SK-N-SH (cell line): ENCODE measurements at regions not wholly inside any gene's neighbourhood (a gene's known extent, or its start where the extent isn't known, plus 50 kb on each side); places are given as distances from the start of the nearest gene placed in this dataset.

Experiments
- CTCF ChIA-PET: fragments of 300-600, 350-600 bp; formaldehyde crosslinking; extraction: SDS; loops from one replicate; lab custom pipeline; 2021; lab: Yijun Ruan, JAX
- POLR2A ChIA-PET: fragments of 350-600 bp; sonication (Branson Sonifier 250); formaldehyde crosslinking; extraction: SDS; loops from one replicate; lab custom pipeline; 2020; ENCODE audit warnings: antibody characterized with exemption, inconsistent platforms; lab: Yijun Ruan, JAX
- DNase-seq: peaks from one replicate; pipeline ENCODE4 v3.0.0; 2012
- H2AFZ ChIP-seq: fragments of 200-600 bp; sonication (generic); 2 replicates; pipeline ENCODE4 v1.8.1; 2016; ENCODE audit warnings: antibody characterized with exemption, mild to moderate bottlenecking, low read depth
- H3F3A ChIP-seq: fragments of 200-600 bp; sonication (generic); replicated peaks from 2 replicates; pipeline ENCODE3; 2016; ENCODE audit warnings: antibody characterized with exemption, mild to moderate bottlenecking; ENCODE audit not compliant: insufficient read depth
- H3K27ac ChIP-seq, 2 experiments: fragments of 200-500 bp in 1 of 2; fragments of 200-600 bp in 1 of 2; sonication (Bioruptor generic) in 1 of 2; sonication (generic), shearing (Covaris generic) in 1 of 2; 2 replicates each; pipeline versions ENCODE4 v1.5.1 to v1.6.1; 2014 to 2016; ENCODE audit warnings: low read depth in 2 of 2, inconsistent platforms in 1 of 2, low read length in 1 of 2, mild to moderate bottlenecking in 1 of 2, mixed read lengths in 1 of 2
- H3K27me3 ChIP-seq: fragments of 200-600 bp; sonication (generic), shearing (Covaris generic); 2 replicates; pipeline ENCODE4 v1.6.1; 2016; ENCODE audit warnings: mixed run types; ENCODE audit not compliant: insufficient read depth
- H3K36me3 ChIP-seq, 2 experiments: fragments of 200-500 bp in 1 of 2; fragments of 200-600 bp in 1 of 2; sonication (Bioruptor generic) in 1 of 2; sonication (generic) in 1 of 2; replicated peaks in 1 of 2; 2 replicates each; pipeline versions ENCODE3 to v1.5.1; 2014 to 2016; ENCODE audit warnings: low read length in 1 of 2, mild to moderate bottlenecking in 1 of 2; ENCODE audit not compliant: insufficient read depth in 2 of 2, control insufficient read depth in 1 of 2
- H3K4me1 ChIP-seq, 2 experiments: fragments of 200-500 bp in 1 of 2; fragments of 200-600 bp in 1 of 2; sonication (Bioruptor generic) in 1 of 2; sonication (generic), shearing (Covaris generic) in 1 of 2; 2 replicates each; pipeline versions ENCODE4 v1.5.1 to v1.6.1; 2014 to 2016; ENCODE audit warnings: low read depth in 1 of 2, low read length in 1 of 2, mixed run types in 1 of 2; ENCODE audit not compliant: insufficient read depth in 2 of 2, control insufficient read depth in 1 of 2
- H3K4me2 ChIP-seq: fragments of 200-600 bp; sonication (generic), shearing (Covaris generic); 2 replicates; pipeline ENCODE4 v1.6.1; 2017; ENCODE audit warnings: mixed run types
- H3K4me3 ChIP-seq, 2 experiments: fragments of 200-500 bp in 1 of 2; fragments of 200-600 bp in 1 of 2; sonication (Bioruptor generic) in 1 of 2; sonication (generic), shearing (Covaris generic) in 1 of 2; 2 replicates each; pipeline versions ENCODE4 v1.5.1 to v1.8.1; 2014 to 2016; ENCODE audit warnings: low read depth in 2 of 2, inconsistent platforms in 1 of 2, low read length in 1 of 2, mild to moderate bottlenecking in 1 of 2, mixed read lengths in 1 of 2, moderate library complexity in 1 of 2
- H3K79me2 ChIP-seq: fragments of 200-600 bp; sonication (generic); 2 replicates; pipeline ENCODE4 v1.8.1; 2017; ENCODE audit warnings: mild to moderate bottlenecking; ENCODE audit not compliant: insufficient read depth
- H3K9ac ChIP-seq: fragments of 200-600 bp; sonication (generic); 2 replicates; pipeline ENCODE4 v1.6.1; 2017; ENCODE audit warnings: mixed run types
- H3K9me2 ChIP-seq: fragments of 200-600 bp; sonication (generic); 2 replicates; pipeline ENCODE4 v1.6.1; 2017; ENCODE audit warnings: mixed run types
- H3K9me3 ChIP-seq: fragments of 200-600 bp; sonication (generic); 2 replicates; pipeline ENCODE4 v1.6.1; 2017; ENCODE audit warnings: mixed run types, mild to moderate bottlenecking, moderate library complexity
- H4K20me1 ChIP-seq: fragments of 200-600 bp; sonication (generic); 2 replicates; pipeline ENCODE4 v1.6.1; 2017; ENCODE audit warnings: mild to moderate bottlenecking, mixed run types; ENCODE audit not compliant: insufficient read depth
- CHD2 ChIP-seq: fragments of 150-350 bp; IDR thresholded peaks from 2 replicates; pipeline ENCODE4 v1.6.1; 2018; ENCODE audit warnings: low read length; ENCODE audit not compliant: partially characterized antibody
- ELF1 ChIP-seq: IDR thresholded peaks from 2 replicates; pipeline ENCODE4 v1.4.0; 2012
- EP300 ChIP-seq, 2 experiments: IDR thresholded peaks; 2 replicates each; pipeline versions ENCODE4 v1.4.0 to v1.6.1; 2012; ENCODE audit warnings: borderline replicate concordance in 1 of 2, low read depth in 1 of 2, low read length in 1 of 2
- EZH2phosphoT487 ChIP-seq: fragments of 200-600 bp; sonication (generic); IDR thresholded peaks from 2 replicates; pipeline ENCODE4 v1.6.1; 2017; ENCODE audit warnings: low read depth, mixed run types, mild to moderate bottlenecking, antibody characterized with exemption, moderate library complexity, borderline replicate concordance
- FOSL2 ChIP-seq: IDR thresholded peaks from 2 replicates; pipeline ENCODE4 v1.4.0; 2012; ENCODE audit warnings: low read depth, mild to moderate bottlenecking, moderate library complexity, borderline replicate concordance
- FOXJ3 ChIP-seq: sonication (generic); formaldehyde crosslinking; IDR thresholded peaks from 2 replicates; pipeline ENCODE4 v1.5.1; 2020; ENCODE audit warnings: mild to moderate bottlenecking, missing genetic modification reagents
- FOXM1 ChIP-seq: IDR thresholded peaks from 2 replicates; pipeline ENCODE4 v1.4.0; 2012; ENCODE audit warnings: low read depth, mild to moderate bottlenecking
- GABPA ChIP-seq: IDR thresholded peaks from 2 replicates; pipeline ENCODE4 v1.4.0; 2012; ENCODE audit warnings: low read depth, mild to moderate bottlenecking
- GATA2 ChIP-seq: sonication (generic); formaldehyde crosslinking; IDR thresholded peaks from 2 replicates; pipeline ENCODE4 v1.5.0; 2020; ENCODE audit warnings: mild to moderate bottlenecking, missing genetic modification reagents
- IRF3 ChIP-seq: fragments of 150-350 bp; IDR thresholded peaks from 2 replicates; pipeline ENCODE4 v1.6.1; 2016; ENCODE audit warnings: mild to moderate bottlenecking, low read depth, low read length
- JUND ChIP-seq: IDR thresholded peaks from 2 replicates; pipeline ENCODE4 v1.4.0; 2012
- MEF2A ChIP-seq: IDR thresholded peaks from 2 replicates; pipeline ENCODE4 v1.4.0; 2012; ENCODE audit warnings: low read depth, borderline replicate concordance
- MXI1 ChIP-seq: IDR thresholded peaks from 2 replicates; pipeline ENCODE4 v1.6.1; 2012; ENCODE audit warnings: mild to moderate bottlenecking, low read depth, low read length, improper control_type of control experiment
- PBX3 ChIP-seq: IDR thresholded peaks from 2 replicates; pipeline ENCODE4; 2012
- POLR2AphosphoS5 ChIP-seq: IDR thresholded peaks from 2 replicates; pipeline ENCODE4 v1.6.1; 2012; ENCODE audit warnings: low read depth, low read length
- RAD21 ChIP-seq: IDR thresholded peaks from 2 replicates; pipeline ENCODE4 v1.6.1; 2012; ENCODE audit warnings: mild to moderate bottlenecking, low read length
- RCOR1 ChIP-seq: fragments of 150-350 bp; IDR thresholded peaks from 2 replicates; pipeline ENCODE4 v1.6.1; 2017; ENCODE audit warnings: antibody characterized with exemption, low read length
- RXRA ChIP-seq: IDR thresholded peaks from 2 replicates; pipeline ENCODE4 v1.4.0; 2012; ENCODE audit warnings: low read depth, mild to moderate bottlenecking, borderline replicate concordance
- TEAD4 ChIP-seq: IDR thresholded peaks from 2 replicates; pipeline ENCODE4 v1.4.0; 2012; ENCODE audit warnings: mild to moderate bottlenecking, borderline replicate concordance; ENCODE audit not compliant: insufficient read depth
- USF1 ChIP-seq: IDR thresholded peaks from 2 replicates; pipeline ENCODE4 v1.4.0; 2012; ENCODE audit warnings: low read depth, borderline replicate concordance
- YY1 ChIP-seq: IDR thresholded peaks from 2 replicates; pipeline ENCODE4 v1.4.0; 2012; ENCODE audit warnings: low read depth, mild to moderate bottlenecking
- WGBS: methylation state at CpG from one replicate; pipeline ENCODE4 v1.1.6; 2017; ENCODE audit warnings: low lambda C conversion rate; 5-methylcytosine and 5-hydroxymethylcytosine counted together
- TF ChIP-seq, protein P1 (sequence below): fragments of 150-350 bp; IDR thresholded peaks from 2 replicates; pipeline ENCODE4 v1.6.1; 2017; ENCODE audit warnings: antibody characterized with exemption, low read length, low read depth, borderline replicate concordance

DNA sequence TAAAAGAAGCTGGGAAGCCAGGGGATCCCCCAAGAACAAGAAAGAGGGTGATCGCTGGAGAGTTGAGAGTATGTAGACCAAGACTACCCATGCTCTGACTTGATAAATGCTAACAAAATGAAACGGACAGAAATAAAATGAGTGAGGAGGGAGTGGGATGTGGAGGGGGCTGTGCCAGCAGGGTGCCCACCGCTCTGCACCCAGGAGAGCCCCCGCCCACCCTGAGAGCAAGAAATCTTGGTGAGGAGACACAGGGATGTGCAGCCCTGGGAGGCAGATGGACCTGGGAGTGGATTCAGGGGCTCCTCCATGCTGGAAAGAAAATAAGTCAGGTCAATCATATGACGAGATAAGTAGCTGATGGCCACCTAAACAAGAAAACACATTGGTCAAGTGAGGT is 590.9 kb downstream of the AJAP1 start:
- peaks cover 0 to 6% of the 10 kb centered on the region in 2 experiments; a peak in 1 of 4 replicates for H3K4me1 ChIP-seq
- no peak overlapping the region for H3K27ac ChIP-seq
- POLR2A ChIA-PET: no interaction called here
- H4K20me1 ChIP-seq: no peaks in the 10 kb centered on the region
- TF ChIP-seq JUND (no peak), ELF1 (no peak), YY1 (no peak), USF1 (no peak), RCOR1 (no peak), MXI1 (no peak), PBX3 (no peak), TEAD4 (no peak), FOXJ3 (CRISPR knock-in tag) (no peak), RXRA (no peak), EP300 (IDR thresholded peaks at IDR 0.05; ENCODE audit: borderline replicate concordance in 1 of 2, low read depth in 1 of 2, low read length in 1 of 2) (no peak), EZH2phosphoT487 (no peak)
- TF ChIP-seq, protein P1, sequence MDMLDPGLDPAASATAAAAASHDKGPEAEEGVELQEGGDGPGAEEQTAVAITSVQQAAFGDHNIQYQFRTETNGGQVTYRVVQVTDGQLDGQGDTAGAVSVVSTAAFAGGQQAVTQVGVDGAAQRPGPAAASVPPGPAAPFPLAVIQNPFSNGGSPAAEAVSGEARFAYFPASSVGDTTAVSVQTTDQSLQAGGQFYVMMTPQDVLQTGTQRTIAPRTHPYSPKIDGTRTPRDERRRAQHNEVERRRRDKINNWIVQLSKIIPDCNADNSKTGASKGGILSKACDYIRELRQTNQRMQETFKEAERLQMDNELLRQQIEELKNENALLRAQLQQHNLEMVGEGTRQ: no peak
- H2AFZ ChIP-seq: no peak overlapping the region
- no peak overlapping the region for H3K4me2 ChIP-seq
- H3K9me2 ChIP-seq: no peaks in the 10 kb centered on the region
- 17% methylated on average over 5 of the region's 5 CpGs for WGBS
- H3K79me2 ChIP-seq: no peaks in the 10 kb centered on the region
- CTCF ChIA-PET: no interaction called here
- no peak overlapping the region for H3K4me3 ChIP-seq
- H3K27me3 ChIP-seq: no peaks in the 10 kb centered on the region
- H3K9me3 ChIP-seq: no peaks in the 10 kb centered on the region
- H3F3A ChIP-seq: no peaks in the 10 kb centered on the region
- H3K36me3 ChIP-seq: no peaks in the 10 kb centered on the region
- no peak overlapping the region for H3K9ac ChIP-seq
- no peak for DNase-seq

DNA sequence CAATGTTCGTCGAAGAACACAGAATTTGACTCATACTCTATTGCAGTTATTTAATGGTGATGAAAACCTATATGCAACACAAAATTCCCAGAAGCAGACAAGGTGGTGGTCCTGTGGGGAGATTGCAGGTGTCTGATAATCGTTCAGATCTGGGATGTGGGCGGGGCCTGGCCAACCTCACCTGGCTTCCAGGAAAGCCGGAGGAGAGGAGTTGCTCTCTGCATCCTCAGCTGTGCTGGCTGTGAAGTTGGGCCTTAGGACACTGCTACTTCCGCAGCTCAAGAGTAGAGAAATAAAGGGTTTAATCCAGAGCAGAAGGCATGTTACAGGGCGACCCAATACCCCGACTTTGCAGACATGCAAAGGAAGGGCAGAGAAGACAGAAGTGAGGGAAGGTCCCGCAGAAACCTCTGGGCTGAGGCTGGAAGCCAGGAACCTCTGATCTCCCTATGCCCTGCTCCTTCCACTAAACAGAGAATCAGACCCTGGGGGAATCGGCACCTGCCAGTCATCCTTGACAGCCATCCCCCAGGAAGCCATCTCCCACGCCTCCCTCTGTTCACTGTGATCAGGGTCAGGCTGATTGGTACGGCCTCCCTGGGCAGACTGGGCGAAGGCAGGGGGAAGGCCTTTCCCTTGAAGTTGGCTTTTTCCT is 590.3 kb downstream of the AJAP1 start:
- Histone ChIP-seq H4K20me1 (no peaks in the 10 kb centered on the region), H3K9ac (no peak overlapping the region), H3K36me3 (no peaks in the 10 kb centered on the region), H3K9me2 (no peaks in the 10 kb centered on the region), H3K27me3 (no peaks in the 10 kb centered on the region), H3K9me3 (no peaks in the 10 kb centered on the region), H3K79me2 (no peaks in the 10 kb centered on the region), H3K4me2 (no peak overlapping the region), H3K27ac (no peak overlapping the region), H2AFZ (no peak overlapping the region), H3F3A (no peaks in the 10 kb centered on the region), H3K4me1 (peaks cover 0 to 11% of the 10 kb centered on the region in 2 experiments; a peak in 1 of 4 replicates), H3K4me3 (no peak overlapping the region)
- ChIA-PET CTCF (no interaction called here), POLR2A (no interaction called here)
- 32% methylated on average over 11 of the region's 13 CpGs for WGBS
- DNase-seq: no peak
- TF ChIP-seq POLR2AphosphoS5 (no peak), MEF2A (no peak), TEAD4 (no peak), GABPA (no peak), RXRA (no peak), GATA2 (CRISPR knock-in tag) (no peak), CHD2 (no peak), FOSL2 (no peak), RAD21 (no peak), PBX3 (no peak), MXI1 (no peak), FOXJ3 (CRISPR knock-in tag) (no peak), IRF3 (no peak), FOXM1 (no peak)
- TF ChIP-seq, protein P1: no peak
